GM12864 (cell line): ENCODE measurements at regions not wholly inside any gene's neighbourhood (a gene's known extent, or its start where the extent isn't known, plus 50 kb on each side); places are given as distances from the start of the nearest gene placed in this dataset.

Experiments
- DNase-seq: peaks from one replicate; pipeline ENCODE4 v3.0.0-alpha.2; 2011; ENCODE audit warnings: low read depth
- H3K4me3 ChIP-seq: 2 replicates; pipeline ENCODE4 v1.5.1; 2011; ENCODE audit warnings: mild to moderate bottlenecking, low read depth, low read length, control low read depth
- CTCF ChIP-seq: IDR thresholded peaks from 2 replicates; pipeline ENCODE4 v1.5.1; 2011; ENCODE audit warnings: low read depth, mild to moderate bottlenecking, moderate library complexity, low read length, control low read depth, inconsistent platforms; ENCODE audit errors: missing control alignments

DNA sequence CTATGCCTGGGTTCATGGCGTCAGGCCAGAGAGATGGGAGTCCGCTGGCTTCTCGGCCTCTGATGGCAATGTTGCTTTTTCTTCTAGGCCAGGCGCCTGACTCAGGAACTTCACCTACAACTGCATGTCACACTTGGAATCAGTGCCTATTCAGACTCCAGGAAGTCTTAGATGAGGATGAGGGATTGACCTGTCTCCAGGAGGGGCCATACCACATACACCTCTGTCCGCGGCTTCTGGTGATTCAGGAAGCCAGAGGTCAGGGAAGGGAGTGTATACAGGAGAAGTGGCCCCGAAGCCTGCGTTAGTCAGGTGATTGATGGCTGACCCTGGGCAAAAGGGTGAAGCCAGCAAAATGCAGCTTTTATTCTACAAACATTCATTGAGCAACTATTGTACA is 109.1 kb upstream of the RMDN2 start:
- no peak for TF ChIP-seq CTCF
- DNase-seq = no peak

DNA sequence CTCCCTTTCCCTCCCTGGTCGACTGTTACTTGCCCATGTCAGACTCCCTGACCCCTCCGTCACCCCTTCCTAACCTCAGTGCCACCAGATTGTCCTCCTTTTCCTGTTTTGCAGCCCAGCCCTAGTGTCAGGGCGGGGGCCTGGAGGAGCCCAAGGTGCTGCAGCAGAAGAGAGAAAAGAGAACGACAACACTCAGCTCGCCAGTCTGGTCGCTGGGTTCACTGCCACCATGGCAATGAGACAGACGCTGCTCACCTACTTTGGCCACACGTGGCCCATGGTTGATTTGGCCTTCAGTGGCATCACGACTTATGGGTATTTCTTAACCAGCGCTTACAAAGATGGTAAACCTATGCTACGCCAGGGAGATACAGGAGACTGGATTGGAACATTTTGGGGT is 108.4 kb upstream of the RMDN2 start:
- no peak for DNase-seq
- no peak for TF ChIP-seq CTCF
- no peak overlapping the region for H3K4me3 ChIP-seq

More for the DNA sequence above, 109.1 kb upstream of the RMDN2 start:
- no peak overlapping the region for H3K4me3 ChIP-seq

DNA sequence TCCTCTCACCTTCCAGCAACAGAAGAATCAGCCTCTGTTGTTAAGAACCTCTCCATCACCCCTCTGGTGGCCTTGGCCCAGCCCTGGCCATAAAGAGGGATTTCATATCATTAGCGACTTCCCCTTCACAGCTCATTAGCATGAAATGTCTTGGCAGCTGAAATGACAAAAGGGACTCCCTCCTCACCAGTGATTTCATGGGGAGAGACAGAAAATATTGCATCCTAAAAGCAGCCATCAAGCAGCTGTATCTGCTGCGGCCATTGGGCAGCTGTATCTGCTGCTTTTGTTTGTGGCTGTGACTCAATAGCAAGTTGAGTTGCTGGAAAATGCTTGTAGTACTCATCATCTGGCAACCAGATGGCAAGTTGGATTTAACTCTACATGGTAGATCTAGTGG is 105.9 kb upstream of the RMDN2 start:
- DNase-seq = no peak
- H3K4me3 ChIP-seq = no peak overlapping the region
- TF ChIP-seq CTCF = no peak

DNA sequence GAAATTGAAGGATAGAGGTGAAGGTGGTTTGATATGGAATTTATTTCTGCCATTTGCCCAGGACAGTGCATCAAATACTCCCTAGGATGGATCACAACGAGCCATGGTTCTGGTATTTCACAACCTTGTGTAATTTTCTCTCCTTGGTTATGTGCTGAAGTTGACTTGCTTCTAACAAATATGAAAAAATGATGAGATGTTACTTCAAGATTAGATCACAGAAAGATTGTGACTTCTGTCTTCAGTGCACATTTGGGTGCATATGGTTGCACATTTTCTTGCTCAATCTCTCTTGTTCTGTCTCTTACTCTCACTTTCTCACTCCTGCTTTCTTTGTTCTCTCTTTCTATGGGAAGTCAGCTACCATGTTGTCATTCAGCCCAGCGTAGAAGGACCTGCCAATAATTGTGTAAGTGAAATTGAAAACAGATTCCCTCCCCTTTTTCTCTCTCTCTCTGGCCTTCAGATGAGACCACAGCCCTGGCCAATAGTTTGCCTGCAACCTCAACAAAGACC is 104.6 kb upstream of the RMDN2 start:
- TF ChIP-seq CTCF = no peak
- no peak for DNase-seq
- no peak overlapping the region for H3K4me3 ChIP-seq

- no peak for TF ChIP-seq CTCF
- no peak for DNase-seq
- no peak overlapping the region for H3K4me3 ChIP-seq
Observed at GRCh38 chr2:37825586-37825985, 99.5 kb upstream of the RMDN2 start.

- no peak for DNase-seq
- no peak for TF ChIP-seq CTCF
- H3K4me3 ChIP-seq = no peak overlapping the region
Observed at GRCh38 chr2:37826611-37827010, 98.5 kb upstream of the RMDN2 start.

DNA sequence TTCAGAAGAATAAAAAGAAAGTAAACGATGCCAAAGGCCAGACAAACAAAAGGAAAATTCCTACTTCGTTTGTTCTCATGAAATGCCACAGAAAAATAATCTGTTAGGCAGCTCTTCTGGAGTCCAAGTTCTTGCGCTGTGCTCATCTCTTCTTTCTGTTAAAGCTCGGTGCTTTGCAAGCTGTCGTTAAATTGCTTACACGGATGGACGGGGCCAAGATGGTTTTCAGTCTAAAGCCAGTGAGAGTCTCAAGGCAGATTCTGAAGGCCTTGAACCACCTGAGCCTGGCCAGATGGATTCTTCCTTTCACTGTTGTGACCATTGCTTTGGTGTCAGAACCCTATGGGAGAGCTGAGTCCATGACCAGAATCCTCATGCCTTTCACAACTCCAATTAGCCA is 97.6 kb upstream of the RMDN2 start:
- DNase-seq = no peak
- H3K4me3 ChIP-seq = no peak overlapping the region
- no peak for TF ChIP-seq CTCF
